ENCODE measurements at regions not wholly inside any gene's neighbourhood (a gene's known extent, or its start where the extent isn't known, plus 50 kb on each side); places are given as distances from the start of the nearest gene placed in this dataset.

- no peak overlapping the region for H3K4me3 ChIP-seq (ENCODE audit: low read length)
- DNase-seq (ENCODE audit: low read depth), result peak; percentile 20
- TF ChIP-seq, protein P1, sequence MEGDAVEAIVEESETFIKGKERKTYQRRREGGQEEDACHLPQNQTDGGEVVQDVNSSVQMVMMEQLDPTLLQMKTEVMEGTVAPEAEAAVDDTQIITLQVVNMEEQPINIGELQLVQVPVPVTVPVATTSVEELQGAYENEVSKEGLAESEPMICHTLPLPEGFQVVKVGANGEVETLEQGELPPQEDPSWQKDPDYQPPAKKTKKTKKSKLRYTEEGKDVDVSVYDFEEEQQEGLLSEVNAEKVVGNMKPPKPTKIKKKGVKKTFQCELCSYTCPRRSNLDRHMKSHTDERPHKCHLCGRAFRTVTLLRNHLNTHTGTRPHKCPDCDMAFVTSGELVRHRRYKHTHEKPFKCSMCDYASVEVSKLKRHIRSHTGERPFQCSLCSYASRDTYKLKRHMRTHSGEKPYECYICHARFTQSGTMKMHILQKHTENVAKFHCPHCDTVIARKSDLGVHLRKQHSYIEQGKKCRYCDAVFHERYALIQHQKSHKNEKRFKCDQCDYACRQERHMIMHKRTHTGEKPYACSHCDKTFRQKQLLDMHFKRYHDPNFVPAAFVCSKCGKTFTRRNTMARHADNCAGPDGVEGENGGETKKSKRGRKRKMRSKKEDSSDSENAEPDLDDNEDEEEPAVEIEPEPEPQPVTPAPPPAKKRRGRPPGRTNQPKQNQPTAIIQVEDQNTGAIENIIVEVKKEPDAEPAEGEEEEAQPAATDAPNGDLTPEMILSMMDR (conservative IDR thresholded peaks at IDR 0.05; ENCODE audit: low read depth, low read length), result no peak
Observed at GRCh38 chr7:46775776-46776175, 806.1 kb downstream of the TNS3 start.

GRCh38 chr7:46775020-46775419 is 806.9 kb downstream of the TNS3 start:
- TF ChIP-seq, protein P1 (conservative IDR thresholded peaks at IDR 0.05; ENCODE audit: low read depth, low read length), result no peak
- H3K4me3 ChIP-seq (ENCODE audit: low read length), result no peak overlapping the region
- DNase-seq (ENCODE audit: low read depth), result no peak

- no peak overlapping the region for H3K4me3 ChIP-seq (ENCODE audit: low read length)
- TF ChIP-seq, protein P1 (conservative IDR thresholded peaks at IDR 0.05; ENCODE audit: low read depth, low read length), result no peak
- no peak for DNase-seq (ENCODE audit: low read depth)
Observed at GRCh38 chr7:46774515-46774914, 807.4 kb downstream of the TNS3 start.

DNA sequence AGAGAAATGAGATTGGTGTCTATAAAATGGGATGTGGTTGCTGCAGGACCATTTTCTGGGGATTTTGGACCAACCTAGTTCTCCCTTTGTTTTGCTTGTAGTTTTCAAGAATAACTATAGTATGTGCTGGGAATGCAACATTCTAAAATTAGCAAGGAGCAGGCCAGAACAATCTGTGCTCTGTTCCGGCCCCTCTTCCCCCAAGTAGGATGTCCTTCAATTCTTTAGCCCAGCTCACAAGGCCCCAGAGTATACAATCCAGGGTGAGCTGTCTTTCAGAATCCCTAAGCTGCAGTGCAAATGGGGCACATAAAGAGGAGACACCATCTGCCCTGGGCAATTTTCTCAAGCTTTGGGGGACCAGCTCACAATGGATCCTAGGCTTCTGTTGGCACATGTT is 809.1 kb downstream of the TNS3 start:
- no peak for DNase-seq (ENCODE audit: low read depth)
- TF ChIP-seq, protein P1 (conservative IDR thresholded peaks at IDR 0.05; ENCODE audit: low read depth, low read length), result no peak
- H3K4me3 ChIP-seq (ENCODE audit: low read length), result no peak overlapping the region

GRCh38 chr7:46767071-46767470 is 814.8 kb downstream of the TNS3 start:
- H3K4me3 ChIP-seq (ENCODE audit: low read length), result no peak overlapping the region
- TF ChIP-seq, protein P1 (conservative IDR thresholded peaks at IDR 0.05; ENCODE audit: low read depth, low read length), result no peak
- no peak for DNase-seq (ENCODE audit: low read depth)

DNA sequence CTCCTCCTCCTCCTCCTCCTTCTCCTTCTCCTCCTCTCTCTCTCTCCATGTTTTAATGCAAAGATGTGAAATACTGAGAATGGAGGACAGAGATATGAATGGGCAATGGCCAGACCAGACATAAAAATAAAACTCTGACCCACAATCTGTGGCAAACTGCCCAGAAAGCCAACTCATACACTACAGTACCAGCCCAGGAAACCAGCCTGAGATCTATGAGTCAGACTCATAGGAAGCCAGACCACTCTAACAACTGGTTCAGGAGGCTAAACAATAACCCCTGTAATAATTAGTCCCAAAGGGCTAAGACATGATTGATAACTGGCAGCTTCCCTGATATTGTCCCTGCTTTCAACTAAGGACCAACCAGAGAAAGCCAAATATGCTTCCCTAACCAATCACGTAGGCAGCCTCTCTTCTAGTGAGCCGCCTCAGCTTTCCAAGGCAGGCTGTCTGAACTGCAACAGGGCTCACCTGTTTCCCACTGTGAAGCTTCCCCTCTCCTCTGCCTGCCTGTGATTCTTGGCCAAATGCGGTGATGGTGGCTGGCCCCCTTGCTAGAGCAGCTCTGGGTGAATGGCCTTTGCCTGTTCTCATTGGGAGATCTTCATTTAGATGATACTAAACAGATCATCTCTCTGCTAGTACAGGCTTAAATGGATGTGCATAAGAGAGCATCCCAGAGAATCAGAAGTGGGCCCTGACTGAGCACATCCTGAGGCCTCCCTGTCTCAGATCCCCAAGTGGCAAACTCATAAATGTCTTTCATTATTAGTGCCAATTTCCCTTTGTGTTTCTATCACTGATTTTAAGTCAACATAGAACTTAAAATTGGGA is 817.6 kb downstream of the TNS3 start:
- no peak overlapping the region for H3K4me3 ChIP-seq (ENCODE audit: low read length)

More for the DNA sequence above, 817.6 kb downstream of the TNS3 start:
- peak; percentile 97 for DNase-seq (ENCODE audit: low read depth)
- TF ChIP-seq, protein P1 (conservative IDR thresholded peaks at IDR 0.05; ENCODE audit: low read depth, low read length), result no peak

All from retinal pigment epithelial cell (primary cell).